ENCODE measurements at regions not wholly inside any gene's neighbourhood (a gene's known extent, or its start where the extent isn't known, plus 50 kb on each side); places are given as distances from the start of the nearest gene placed in this dataset.
"Not testable (repeated sequence)": the region's sequence is repeated elsewhere in the genome, so short reads cannot be mapped to it uniquely, and the experiment has no call there.

DNA sequence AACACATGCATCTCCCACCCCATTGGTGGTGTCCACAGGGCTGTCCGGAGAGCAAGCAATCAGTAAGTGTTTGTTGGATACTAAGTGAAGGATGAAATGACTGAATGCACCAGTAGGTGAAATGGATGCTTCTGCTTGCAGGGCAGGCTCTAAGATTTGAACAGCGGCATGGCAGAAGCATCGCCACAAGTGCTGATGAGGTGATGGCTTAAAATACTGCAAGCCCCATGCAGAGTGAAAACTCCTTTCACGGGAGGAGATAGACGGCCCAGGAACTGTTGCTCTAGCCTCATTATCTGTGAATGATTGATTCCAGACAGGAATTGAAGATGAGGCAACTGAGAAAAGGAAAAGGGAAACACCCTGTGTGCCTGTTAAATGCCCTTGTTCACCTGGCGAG, 158.9 kb downstream of the LY86 start:
- intact Hi-C loops (cut with micrococcal nuclease) = no loop called here
- H3K27ac Mint-ChIP-seq = no peak overlapping the region
- H3K4me3 Mint-ChIP-seq (ENCODE audit: low read depth) = no peak overlapping the region
- H3K27me3 Mint-ChIP-seq (ENCODE audit: low read depth) = peaks cover 17% of the 10 kb centered on the region
- no peaks in the 10 kb centered on the region for H3K9me3 Mint-ChIP-seq
- DNase-seq (ENCODE audit: low spot score) = no peak
- no peaks in the 10 kb centered on the region for H3K36me3 Mint-ChIP-seq (ENCODE audit: low read depth)
- H3K4me1 Mint-ChIP-seq (ENCODE audit: low read depth) = peaks cover 24% of the 10 kb centered on the region

DNA sequence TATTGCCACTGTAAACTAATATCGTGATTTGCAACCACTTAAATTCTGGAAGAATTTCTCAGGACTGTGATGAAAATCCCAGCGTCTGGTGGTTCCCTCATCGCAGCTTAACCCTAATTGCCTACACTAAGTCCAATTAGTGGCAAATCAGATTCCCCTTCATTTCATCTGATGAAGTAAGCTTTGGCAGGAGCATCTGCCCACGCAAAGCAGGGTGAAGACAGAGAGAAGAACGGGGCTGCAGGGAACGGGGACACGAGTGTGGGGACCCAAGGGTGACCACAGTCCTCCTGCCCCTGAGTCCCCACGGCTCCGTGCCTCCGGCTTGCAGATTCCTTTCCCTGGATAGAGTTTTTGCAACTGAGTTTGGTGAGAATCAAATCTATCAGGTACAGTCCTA, 159.5 kb downstream of the LY86 start:
- no peak for DNase-seq (ENCODE audit: low spot score)
- Mint-ChIP-seq H3K36me3 (ENCODE audit: low read depth) (no peaks in the 10 kb centered on the region), H3K4me3 (ENCODE audit: low read depth) (no peak overlapping the region), H3K27ac (no peak overlapping the region), H3K27me3 (ENCODE audit: low read depth) (peaks cover 17% of the 10 kb centered on the region), H3K4me1 (ENCODE audit: low read depth) (peaks cover 22% of the 10 kb centered on the region), H3K9me3 (no peaks in the 10 kb centered on the region)
- intact Hi-C loops (cut with micrococcal nuclease) = no loop called here

DNA sequence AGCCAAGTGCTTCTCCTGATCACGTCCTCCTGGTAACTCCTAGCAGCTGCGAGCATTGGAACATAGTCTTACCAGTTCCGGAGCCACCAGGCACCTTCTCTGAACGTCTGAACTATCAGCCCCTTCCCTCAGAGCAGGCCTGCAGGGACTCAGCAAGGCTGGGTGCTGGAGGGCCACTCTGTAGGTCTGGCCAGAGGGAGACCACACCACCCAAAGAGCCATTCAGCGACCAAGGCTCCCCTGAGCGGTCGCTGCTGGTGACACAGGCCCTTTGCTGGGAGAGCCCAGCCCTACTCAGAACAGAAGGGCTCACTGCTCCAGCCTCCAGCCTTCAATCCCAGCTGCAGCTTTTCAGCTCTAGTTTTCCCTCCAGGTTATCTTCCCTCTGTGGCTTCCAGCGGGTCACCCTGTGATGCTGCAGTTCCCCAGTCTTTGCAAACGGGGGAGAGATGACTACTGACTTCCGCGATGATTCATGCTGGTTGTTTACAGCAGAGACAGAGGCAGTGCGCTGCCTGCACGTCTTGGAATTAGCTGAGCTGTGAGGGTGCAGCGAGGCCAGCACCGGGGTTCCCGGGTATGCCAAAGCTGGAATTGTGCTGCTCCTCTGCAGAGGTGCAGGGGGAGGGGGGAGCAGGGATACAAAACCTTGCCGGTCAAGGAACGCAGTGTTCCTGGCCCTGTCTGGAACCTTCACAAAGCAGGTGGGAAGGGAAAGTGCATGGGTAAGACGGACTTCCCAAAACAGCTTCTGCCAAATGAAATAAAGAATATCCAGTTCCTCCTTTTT, 161.4 kb downstream of the LY86 start:
- H3K36me3 Mint-ChIP-seq (ENCODE audit: low read depth) = no peaks in the 10 kb centered on the region
- peaks cover 14% of the 10 kb centered on the region for H3K27me3 Mint-ChIP-seq (ENCODE audit: low read depth)
- no peaks in the 10 kb centered on the region for H3K9me3 Mint-ChIP-seq
- peak; percentile 38 for DNase-seq (ENCODE audit: low spot score)
- H3K4me3 Mint-ChIP-seq (ENCODE audit: low read depth) = peak overlapping the region; percentile 13
- peak overlapping the region; percentile 16 for H3K27ac Mint-ChIP-seq
- peaks cover 22% of the 10 kb centered on the region for H3K4me1 Mint-ChIP-seq (ENCODE audit: low read depth)
- intact Hi-C loops (cut with micrococcal nuclease) = no loop called here

DNA sequence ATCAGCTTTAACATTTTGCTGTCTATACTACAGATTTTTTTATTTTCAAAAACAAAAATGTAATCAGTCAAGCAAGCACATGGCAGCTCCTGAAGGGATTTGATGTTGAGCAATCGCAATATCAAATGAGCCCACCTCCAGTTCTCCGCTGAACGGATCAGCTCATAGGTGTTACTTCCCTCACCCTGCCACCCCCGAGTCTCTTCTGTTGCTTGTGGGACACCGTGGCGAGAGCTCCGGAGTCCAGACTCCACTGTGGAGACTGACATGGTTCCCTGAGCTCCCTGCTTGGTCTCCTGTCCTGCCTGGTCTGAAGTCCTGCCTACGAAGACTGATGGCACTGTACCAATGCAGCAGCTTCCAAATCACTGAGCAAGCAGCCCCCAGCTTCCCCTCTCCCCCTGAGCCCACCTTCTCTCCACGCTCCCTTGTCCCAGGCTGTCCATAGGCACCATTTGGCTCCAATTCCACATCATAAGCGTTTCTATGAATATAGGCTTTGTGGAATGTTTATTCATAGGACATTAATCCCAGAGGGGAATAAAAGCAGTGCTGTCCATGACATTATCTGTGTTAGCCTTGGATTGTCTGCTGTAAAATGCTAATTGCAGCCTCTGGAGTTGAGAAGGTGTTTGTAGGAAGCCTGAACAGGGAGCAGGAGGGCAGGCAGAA, 162.2 kb downstream of the LY86 start:
- intact Hi-C loops (cut with micrococcal nuclease) = no loop called here
- DNase-seq (ENCODE audit: low spot score) = no peak
- H3K4me1 Mint-ChIP-seq (ENCODE audit: low read depth) = peaks cover 22% of the 10 kb centered on the region
- no peaks in the 10 kb centered on the region for H3K36me3 Mint-ChIP-seq (ENCODE audit: low read depth)
- peaks cover 16% of the 10 kb centered on the region for H3K27me3 Mint-ChIP-seq (ENCODE audit: low read depth)
- no peaks in the 10 kb centered on the region for H3K9me3 Mint-ChIP-seq
- H3K4me3 Mint-ChIP-seq (ENCODE audit: low read depth) = no peak overlapping the region
- peak overlapping the region; percentile 13 for H3K27ac Mint-ChIP-seq

DNA sequence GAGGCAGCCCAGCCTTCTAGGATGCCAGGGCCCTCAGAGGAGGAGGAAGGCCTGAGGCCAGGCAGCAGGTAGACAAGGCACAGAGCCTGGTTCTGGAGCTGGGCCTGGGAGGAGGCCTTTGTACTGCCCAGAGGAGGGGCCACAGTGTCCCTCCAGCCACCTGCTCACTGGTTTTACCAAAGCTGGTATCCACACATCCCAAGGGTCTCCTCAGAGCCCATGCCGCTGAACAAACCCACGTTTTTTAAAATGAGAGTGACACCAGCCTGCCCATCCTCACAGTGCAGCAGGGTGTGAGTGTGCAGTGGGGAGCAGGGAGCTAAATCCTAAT, 162.7 kb downstream of the LY86 start:
- intact Hi-C loops (cut with micrococcal nuclease) = no loop called here
- peaks cover 22% of the 10 kb centered on the region for H3K4me1 Mint-ChIP-seq (ENCODE audit: low read depth)
- no peak overlapping the region for H3K27ac Mint-ChIP-seq
- peaks cover 18% of the 10 kb centered on the region for H3K27me3 Mint-ChIP-seq (ENCODE audit: low read depth)
- no peaks in the 10 kb centered on the region for H3K9me3 Mint-ChIP-seq
- no peak for DNase-seq (ENCODE audit: low spot score)
- no peak overlapping the region for H3K4me3 Mint-ChIP-seq (ENCODE audit: low read depth)
- H3K36me3 Mint-ChIP-seq (ENCODE audit: low read depth) = no peaks in the 10 kb centered on the region

DNA sequence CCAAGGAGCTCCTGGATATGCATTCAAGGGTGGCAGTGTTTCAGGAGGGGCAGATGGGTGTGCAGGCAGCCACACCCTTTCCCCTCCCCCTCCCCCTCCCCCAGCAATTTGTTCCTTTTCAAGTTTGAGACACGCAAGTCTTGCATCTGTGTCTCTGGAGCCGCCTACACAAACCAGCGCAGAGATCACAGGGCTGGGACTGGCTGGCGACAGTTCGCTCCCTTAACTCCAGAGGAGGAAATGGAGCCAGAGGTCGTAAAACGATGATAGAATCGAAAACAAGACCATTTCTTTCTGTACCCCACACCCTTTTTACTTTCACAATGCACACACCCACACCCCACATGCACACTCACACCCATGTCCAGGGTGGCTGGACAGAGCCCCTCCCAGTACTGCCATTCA, 163.1 kb downstream of the LY86 start:
- no peak overlapping the region for H3K27ac Mint-ChIP-seq
- no peaks in the 10 kb centered on the region for H3K36me3 Mint-ChIP-seq (ENCODE audit: low read depth)
- H3K9me3 Mint-ChIP-seq = no peaks in the 10 kb centered on the region
- peaks cover 18% of the 10 kb centered on the region for H3K27me3 Mint-ChIP-seq (ENCODE audit: low read depth)
- no peak overlapping the region for H3K4me3 Mint-ChIP-seq (ENCODE audit: low read depth)
- intact Hi-C loops (cut with micrococcal nuclease) = no loop called here
- no peak for DNase-seq (ENCODE audit: low spot score)
- peaks cover 22% of the 10 kb centered on the region for H3K4me1 Mint-ChIP-seq (ENCODE audit: low read depth)

DNA sequence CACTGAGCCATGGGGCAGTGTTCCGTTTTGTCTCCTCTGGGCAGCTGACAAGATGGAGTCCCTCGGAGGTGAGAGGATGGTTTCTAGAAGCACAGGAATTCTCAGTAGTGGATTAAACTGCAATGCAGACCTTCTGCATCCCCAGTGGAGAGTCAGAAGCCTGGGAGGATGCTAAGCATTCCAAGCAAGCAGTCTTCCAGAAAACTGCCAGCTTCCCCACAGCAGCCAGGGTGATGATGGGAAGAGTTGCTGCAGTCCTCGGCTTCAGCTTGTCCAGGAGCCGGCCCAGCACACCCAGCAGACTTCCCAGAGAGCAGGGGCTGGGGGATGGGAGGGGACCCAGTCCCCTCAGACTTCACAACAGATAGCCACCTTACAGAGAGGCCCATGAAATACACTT, 163.6 kb downstream of the LY86 start:
- no peaks in the 10 kb centered on the region for H3K36me3 Mint-ChIP-seq (ENCODE audit: low read depth)
- no peak overlapping the region for H3K4me3 Mint-ChIP-seq (ENCODE audit: low read depth)
- intact Hi-C loops (cut with micrococcal nuclease) = no loop called here
- H3K27ac Mint-ChIP-seq = no peak overlapping the region
- peaks cover 18% of the 10 kb centered on the region for H3K4me1 Mint-ChIP-seq (ENCODE audit: low read depth)
- H3K27me3 Mint-ChIP-seq (ENCODE audit: low read depth) = peaks cover 15% of the 10 kb centered on the region
- H3K9me3 Mint-ChIP-seq = no peaks in the 10 kb centered on the region
- no peak for DNase-seq (ENCODE audit: low spot score)

DNA sequence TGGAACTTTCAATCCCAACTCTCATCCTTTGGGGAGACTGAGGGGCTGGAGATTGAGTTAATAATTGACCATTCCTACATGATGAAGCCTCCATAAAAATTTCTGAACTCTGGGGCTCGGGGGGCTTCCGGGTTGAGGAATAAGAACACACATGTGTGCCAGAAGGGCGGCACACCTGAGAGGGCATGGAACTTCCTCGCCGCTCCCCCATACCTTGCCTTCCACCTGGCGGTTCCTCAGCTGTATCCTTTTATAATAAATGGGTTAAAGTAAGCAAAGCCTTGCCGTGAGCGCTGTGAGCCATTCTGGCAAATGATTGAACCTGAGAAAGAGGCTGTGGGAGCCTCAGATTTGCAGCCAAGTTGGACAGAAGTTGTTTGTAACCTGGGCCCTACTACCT, 164.8 kb downstream of the LY86 start:
- Mint-ChIP-seq H3K4me1 (ENCODE audit: low read depth) (peaks cover 17% of the 10 kb centered on the region), H3K4me3 (ENCODE audit: low read depth) (no peak overlapping the region), H3K27me3 (ENCODE audit: low read depth) (peaks cover 14% of the 10 kb centered on the region), H3K27ac (no peak overlapping the region), H3K9me3 (no peaks in the 10 kb centered on the region), H3K36me3 (ENCODE audit: low read depth) (no peaks in the 10 kb centered on the region)
- intact Hi-C loops (cut with micrococcal nuclease) = no loop called here
- DNase-seq (ENCODE audit: low spot score) = no peak

DNA sequence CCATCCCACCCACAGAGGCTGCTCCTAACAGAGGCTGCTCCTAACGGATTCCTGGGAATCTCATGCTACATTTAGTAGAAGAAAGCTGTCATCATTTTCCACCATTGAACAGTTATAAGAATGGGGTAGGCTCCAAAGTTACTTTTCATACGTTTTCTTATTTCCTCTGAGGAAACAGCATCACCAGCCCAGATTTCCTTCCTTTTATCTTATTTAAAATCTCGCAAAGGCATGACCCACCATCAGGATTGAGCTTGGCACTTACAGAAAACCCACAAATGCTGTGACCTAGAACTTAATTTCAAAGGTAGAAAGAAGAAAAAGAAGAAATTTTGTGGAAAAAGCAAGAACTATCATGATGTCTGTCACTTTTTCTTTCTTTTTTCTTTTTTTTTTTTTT, 168.0 kb downstream of the LY86 start:
- intact Hi-C loops (cut with micrococcal nuclease) = loop anchor here (5.0 kb wide), 1 partner anchor 41 kb away; no protein-coding TSS in a partner anchor
- Mint-ChIP-seq H3K9me3 (no peaks in the 10 kb centered on the region), H3K4me1 (ENCODE audit: low read depth) (peaks cover 8% of the 10 kb centered on the region), H3K4me3 (ENCODE audit: low read depth) (no peak overlapping the region), H3K27ac (no peak overlapping the region), H3K36me3 (ENCODE audit: low read depth) (no peaks in the 10 kb centered on the region), H3K27me3 (ENCODE audit: low read depth) (peaks cover 20% of the 10 kb centered on the region)
- no peak for DNase-seq (ENCODE audit: low spot score)

DNA sequence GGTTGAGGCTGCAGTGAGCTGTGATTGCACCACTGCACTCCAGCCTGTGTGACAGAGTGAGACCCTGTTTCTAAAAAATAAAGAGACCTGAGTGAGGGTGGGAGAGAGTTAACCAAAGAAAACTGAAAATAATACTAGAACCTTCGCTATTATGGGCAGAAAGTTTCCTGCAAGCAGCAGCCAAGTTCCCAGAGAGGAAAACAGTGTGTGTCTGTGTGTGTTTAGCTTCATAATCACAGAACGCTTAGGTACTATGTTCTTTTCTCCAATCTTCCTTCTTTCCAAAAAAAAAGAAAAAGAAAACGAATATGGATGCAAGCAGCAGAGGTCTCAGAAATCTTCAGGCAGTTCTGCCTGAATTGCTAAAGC, 170.0 kb downstream of the LY86 start:
- no peak for DNase-seq (ENCODE audit: low spot score)
- intact Hi-C loops (cut with micrococcal nuclease) = loop anchor here (5.0 kb wide), 1 partner anchor 39 kb away; no protein-coding TSS in a partner anchor
- H3K36me3 Mint-ChIP-seq (ENCODE audit: low read depth) = no peaks in the 10 kb centered on the region
- no peaks in the 10 kb centered on the region for H3K9me3 Mint-ChIP-seq
- H3K27ac Mint-ChIP-seq = no peak overlapping the region
- peaks cover 24% of the 10 kb centered on the region for H3K27me3 Mint-ChIP-seq (ENCODE audit: low read depth)
- H3K4me3 Mint-ChIP-seq (ENCODE audit: low read depth) = no peak overlapping the region
- H3K4me1 Mint-ChIP-seq (ENCODE audit: low read depth) = peaks cover 3% of the 10 kb centered on the region

DNA sequence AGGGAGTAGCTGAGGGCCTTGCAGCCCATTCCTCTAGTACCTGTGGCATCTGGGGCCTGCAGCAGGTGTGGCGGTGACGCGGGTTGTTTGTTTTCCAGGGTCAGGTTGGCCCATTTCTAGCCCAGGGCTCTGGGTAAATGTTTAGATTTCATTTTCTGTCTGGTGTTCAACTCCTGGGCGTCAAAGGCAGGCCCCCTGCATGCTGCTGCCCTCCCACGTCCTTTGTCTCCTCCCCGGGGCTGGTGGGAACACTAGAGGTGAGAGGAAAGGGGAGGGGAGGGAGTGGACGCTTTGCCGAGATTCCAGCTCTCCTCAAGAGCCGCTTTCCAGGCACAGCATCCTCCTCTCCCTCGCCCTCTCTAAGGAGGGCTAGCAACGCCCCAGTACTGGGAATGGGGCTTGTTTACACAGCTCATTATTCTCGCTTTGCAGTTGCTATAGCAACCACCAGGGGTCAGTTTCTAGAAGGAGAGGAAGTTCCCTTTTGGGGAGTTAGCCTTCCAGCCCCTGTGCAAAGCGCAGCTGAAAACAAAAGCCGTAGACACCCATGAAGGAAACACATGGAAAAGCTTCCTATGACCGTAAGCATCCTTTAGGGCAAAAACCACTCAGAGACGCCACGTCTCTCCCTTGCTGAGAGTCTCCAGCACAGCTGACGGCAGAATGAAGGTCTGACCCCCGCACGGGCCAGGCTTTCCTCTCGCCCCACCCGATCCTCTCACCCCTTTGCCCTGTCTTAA, 170.6 kb downstream of the LY86 start:
- no peaks in the 10 kb centered on the region for H3K36me3 Mint-ChIP-seq (ENCODE audit: low read depth)
- no peak overlapping the region for H3K27ac Mint-ChIP-seq
- intact Hi-C loops (cut with micrococcal nuclease) = loop anchor here (5.0 kb wide), 1 partner anchor 38 kb away; no protein-coding TSS in a partner anchor
- no peaks in the 10 kb centered on the region for H3K9me3 Mint-ChIP-seq
- peaks cover 27% of the 10 kb centered on the region for H3K27me3 Mint-ChIP-seq (ENCODE audit: low read depth)
- no peak overlapping the region for H3K4me3 Mint-ChIP-seq (ENCODE audit: low read depth)
- peaks cover 3% of the 10 kb centered on the region for H3K4me1 Mint-ChIP-seq (ENCODE audit: low read depth)
- no peak for DNase-seq (ENCODE audit: low spot score)

DNA sequence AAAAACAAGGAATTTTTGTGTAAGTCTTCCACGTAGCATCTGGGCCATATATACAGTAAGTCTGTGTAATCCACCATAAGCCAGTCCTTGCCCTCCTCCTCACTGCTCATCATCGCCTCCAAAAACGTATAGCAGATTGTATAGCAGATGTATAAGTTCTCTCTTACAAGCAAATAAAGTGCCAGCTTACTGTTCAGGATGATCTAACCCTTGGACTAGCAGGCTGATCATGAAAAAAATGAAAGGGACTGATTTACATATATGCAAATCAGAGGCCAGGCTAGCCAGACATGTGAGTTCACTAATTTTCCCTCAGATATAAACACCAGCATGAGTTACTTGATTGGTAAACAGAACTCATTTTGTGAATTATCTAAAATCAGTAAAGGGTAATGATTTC, 171.5 kb downstream of the LY86 start:
- DNase-seq (ENCODE audit: low spot score) = no peak
- no peak overlapping the region for H3K27ac Mint-ChIP-seq
- H3K4me1 Mint-ChIP-seq (ENCODE audit: low read depth) = peaks cover 3% of the 10 kb centered on the region
- intact Hi-C loops (cut with micrococcal nuclease) = no loop called here
- H3K36me3 Mint-ChIP-seq (ENCODE audit: low read depth) = no peaks in the 10 kb centered on the region
- no peak overlapping the region for H3K4me3 Mint-ChIP-seq (ENCODE audit: low read depth)
- H3K27me3 Mint-ChIP-seq (ENCODE audit: low read depth) = peaks cover 26% of the 10 kb centered on the region
- H3K9me3 Mint-ChIP-seq = no peaks in the 10 kb centered on the region

DNA sequence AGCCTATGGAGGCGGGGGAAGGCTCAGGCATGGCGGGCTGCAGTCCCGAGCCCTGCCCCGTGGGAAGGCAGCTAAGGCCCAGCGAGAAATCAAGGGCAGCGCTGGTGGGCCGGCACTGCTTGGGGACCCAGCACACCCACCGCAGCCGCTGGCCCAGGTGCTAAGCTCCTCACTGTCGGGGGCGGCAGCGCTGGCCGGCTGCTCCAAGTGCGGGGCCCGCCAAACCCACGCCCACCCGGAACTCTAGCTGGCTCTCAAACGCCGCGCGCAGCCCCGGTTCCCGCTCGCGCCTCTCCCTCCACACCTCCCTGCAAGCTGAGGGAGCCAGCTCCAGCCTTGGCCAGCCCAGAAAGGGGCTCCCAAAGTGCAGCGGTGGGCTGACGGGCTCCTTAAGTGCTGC, 174.0 kb downstream of the LY86 start:
- H3K27ac Mint-ChIP-seq; intact Hi-C loops (cut with micrococcal nuclease); DNase-seq (ENCODE audit: low spot score); H3K4me1 Mint-ChIP-seq (ENCODE audit: low read depth); H3K36me3 Mint-ChIP-seq (ENCODE audit: low read depth); H3K9me3 Mint-ChIP-seq; H3K4me3 Mint-ChIP-seq (ENCODE audit: low read depth): not testable (repeated sequence)
- H3K27me3 Mint-ChIP-seq (ENCODE audit: low read depth) = peaks cover 22% of the 10 kb centered on the region
